ENCODE measurements at regions not wholly inside any gene's neighbourhood (a gene's known extent, or its start where the extent isn't known, plus 50 kb on each side); places are given as distances from the start of the nearest gene placed in this dataset.
A peak's percentile ranks its signal among the peaks of the same experiment; 100 is the strongest.

DNA sequence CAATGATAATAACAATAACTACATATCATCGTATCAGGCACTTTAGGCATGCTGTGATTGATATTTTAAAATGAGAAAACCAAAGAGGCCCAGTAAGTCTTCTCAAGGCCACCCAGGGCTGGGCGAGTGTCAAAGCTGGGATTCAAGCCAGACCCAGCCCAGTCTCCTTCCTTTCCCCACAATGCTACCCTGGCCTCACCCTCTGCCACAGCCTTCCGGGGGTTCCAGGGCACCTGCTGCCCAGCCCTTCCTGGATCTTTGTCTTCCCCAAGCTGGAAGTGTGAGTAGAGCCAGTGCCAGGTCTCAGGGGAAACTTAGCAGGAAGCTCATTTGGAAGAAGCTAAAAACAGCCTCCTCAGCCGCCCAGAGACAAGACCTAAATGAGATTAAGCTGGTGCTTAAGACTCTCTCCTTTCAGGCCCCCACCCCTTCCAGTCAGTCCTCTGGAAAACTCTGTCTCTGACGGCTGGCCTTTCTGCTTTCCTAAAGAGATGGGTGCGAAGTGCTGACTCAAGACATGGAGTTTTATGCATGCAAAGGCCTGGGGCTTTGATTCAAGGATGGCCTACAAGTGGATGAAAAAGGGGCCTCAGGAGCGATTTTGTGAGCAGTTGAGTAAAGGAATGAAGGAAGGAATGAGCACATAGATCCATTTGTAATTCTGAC lies 184.2 kb downstream of the KCNA5 start:
- no peak for DNase-seq
- H3K4me3 Mint-ChIP-seq: no peak overlapping the region
- Histone ChIP-seq H3K4me1 (ENCODE audit: control insufficient read depth in 1 of 2, insufficient read depth in 2 of 2, low read length in 2 of 2) (no peaks in the 10 kb centered on the region), H4K20me1 (ENCODE audit: insufficient read depth, low read length) (no peaks in the 10 kb centered on the region), H3K9ac (ENCODE audit: insufficient read depth, low read length, poor library complexity, severe bottlenecking) (no peak overlapping the region), H3K4me2 (replicated peaks; ENCODE audit: extremely low read depth, low read length, poor library complexity, severe bottlenecking) (no peak overlapping the region), H3K4me3 (replicated peaks in 1 of 3; ENCODE audit: low read depth in 2 of 3, low read length in 3 of 3) (no peak overlapping the region), H3K36me3 (replicated peaks in 1 of 2; ENCODE audit: control insufficient read depth in 1 of 2, insufficient read depth in 2 of 2, low read length in 2 of 2) (no peaks in the 10 kb centered on the region), H3K27ac (ENCODE audit: low read depth in 1 of 2, low read length in 2 of 2) (no peak overlapping the region), H2AFZ (ENCODE audit: insufficient read depth, low read depth, low read length, poor library complexity, severe bottlenecking) (no peak overlapping the region), H3K9me3 (replicated peaks in 1 of 2; ENCODE audit: control insufficient read depth in 1 of 2, insufficient read depth in 1 of 2, low read length in 2 of 2) (peaks cover 0 to 5% of the 10 kb centered on the region in 2 donors), H3K27me3 (ENCODE audit: control insufficient read depth in 2 of 2, insufficient read depth in 2 of 2, low read length in 2 of 2) (no peaks in the 10 kb centered on the region), H3K79me2 (ENCODE audit: insufficient read depth, low read length) (no peaks in the 10 kb centered on the region)
- H3K4me1 Mint-ChIP-seq: no peaks in the 10 kb centered on the region
- peaks cover 4 to 19% (median 9%) of the 10 kb centered on the region in 7 donors for H3K9me3 Mint-ChIP-seq
- H3K27me3 Mint-ChIP-seq (ENCODE audit: low read depth in 3 of 3): peaks cover 0 to 8% (median 3%) of the 10 kb centered on the region in 3 donors
- intact Hi-C loops (cut with micrococcal nuclease): no loop called here
- no peaks in the 10 kb centered on the region for H3K36me3 Mint-ChIP-seq
- TF ChIP-seq, protein P1, sequence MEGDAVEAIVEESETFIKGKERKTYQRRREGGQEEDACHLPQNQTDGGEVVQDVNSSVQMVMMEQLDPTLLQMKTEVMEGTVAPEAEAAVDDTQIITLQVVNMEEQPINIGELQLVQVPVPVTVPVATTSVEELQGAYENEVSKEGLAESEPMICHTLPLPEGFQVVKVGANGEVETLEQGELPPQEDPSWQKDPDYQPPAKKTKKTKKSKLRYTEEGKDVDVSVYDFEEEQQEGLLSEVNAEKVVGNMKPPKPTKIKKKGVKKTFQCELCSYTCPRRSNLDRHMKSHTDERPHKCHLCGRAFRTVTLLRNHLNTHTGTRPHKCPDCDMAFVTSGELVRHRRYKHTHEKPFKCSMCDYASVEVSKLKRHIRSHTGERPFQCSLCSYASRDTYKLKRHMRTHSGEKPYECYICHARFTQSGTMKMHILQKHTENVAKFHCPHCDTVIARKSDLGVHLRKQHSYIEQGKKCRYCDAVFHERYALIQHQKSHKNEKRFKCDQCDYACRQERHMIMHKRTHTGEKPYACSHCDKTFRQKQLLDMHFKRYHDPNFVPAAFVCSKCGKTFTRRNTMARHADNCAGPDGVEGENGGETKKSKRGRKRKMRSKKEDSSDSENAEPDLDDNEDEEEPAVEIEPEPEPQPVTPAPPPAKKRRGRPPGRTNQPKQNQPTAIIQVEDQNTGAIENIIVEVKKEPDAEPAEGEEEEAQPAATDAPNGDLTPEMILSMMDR (IDR thresholded peaks at IDR 0.05): no peak
- no peak overlapping the region for H3K27ac Mint-ChIP-seq
- 93% methylated on average over 3 of the region's 7 CpGs for WGBS (ENCODE audit: insufficient coverage)

DNA sequence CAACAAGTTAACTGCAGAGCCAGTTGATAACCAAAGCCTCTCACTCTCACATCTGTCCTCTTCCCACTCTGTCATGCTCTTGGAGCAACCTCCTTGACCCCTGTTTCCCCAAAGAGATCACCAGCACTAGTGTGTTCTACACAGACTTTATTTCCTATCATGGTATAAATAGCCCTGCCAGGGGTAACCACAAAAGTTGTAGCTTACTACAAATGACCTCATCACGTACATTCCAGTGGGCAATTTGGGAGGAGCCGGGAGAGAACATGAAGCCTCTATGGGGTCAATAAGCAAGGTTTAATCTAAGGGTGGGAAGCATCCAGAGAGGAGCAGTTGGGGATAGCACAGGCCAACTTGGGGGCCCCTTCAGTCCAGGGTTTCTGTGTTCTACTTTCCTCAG lies 186.5 kb downstream of the KCNA5 start:
- Histone ChIP-seq H3K4me3 (replicated peaks in 1 of 3; ENCODE audit: low read depth in 2 of 3, low read length in 3 of 3) (no peak overlapping the region), H3K36me3 (replicated peaks in 1 of 2; ENCODE audit: control insufficient read depth in 1 of 2, insufficient read depth in 2 of 2, low read length in 2 of 2) (no peaks in the 10 kb centered on the region), H2AFZ (ENCODE audit: insufficient read depth, low read depth, low read length, poor library complexity, severe bottlenecking) (no peak overlapping the region), H3K9me3 (replicated peaks in 1 of 2; ENCODE audit: control insufficient read depth in 1 of 2, insufficient read depth in 1 of 2, low read length in 2 of 2) (peaks cover 0 to 5% of the 10 kb centered on the region in 2 donors), H3K9ac (ENCODE audit: insufficient read depth, low read length, poor library complexity, severe bottlenecking) (no peak overlapping the region), H3K4me1 (ENCODE audit: control insufficient read depth in 1 of 2, insufficient read depth in 2 of 2, low read length in 2 of 2) (no peaks in the 10 kb centered on the region), H4K20me1 (ENCODE audit: insufficient read depth, low read length) (no peaks in the 10 kb centered on the region), H3K27me3 (ENCODE audit: control insufficient read depth in 2 of 2, insufficient read depth in 2 of 2, low read length in 2 of 2) (no peaks in the 10 kb centered on the region), H3K27ac (ENCODE audit: low read depth in 1 of 2, low read length in 2 of 2) (no peak overlapping the region), H3K4me2 (replicated peaks; ENCODE audit: extremely low read depth, low read length, poor library complexity, severe bottlenecking) (no peak overlapping the region), H3K79me2 (ENCODE audit: insufficient read depth, low read length) (no peaks in the 10 kb centered on the region)
- no peak for DNase-seq
- no peaks in the 10 kb centered on the region for H3K36me3 Mint-ChIP-seq
- H3K9me3 Mint-ChIP-seq: peaks cover 4 to 19% (median 9%) of the 10 kb centered on the region in 7 donors
- H3K27me3 Mint-ChIP-seq (ENCODE audit: low read depth in 3 of 3): peaks cover 0 to 6% (median 3%) of the 10 kb centered on the region in 3 donors
- TF ChIP-seq, protein P1 (IDR thresholded peaks at IDR 0.05): no peak
- peak overlapping the region in 1 of 7 donors; percentile 65 for H3K27ac Mint-ChIP-seq
- intact Hi-C loops (cut with micrococcal nuclease): no loop called here
- H3K4me1 Mint-ChIP-seq: no peaks in the 10 kb centered on the region
- H3K4me3 Mint-ChIP-seq: no peak overlapping the region
- no CpG with 5 or more reads among the region's 2 CpGs for WGBS (ENCODE audit: insufficient coverage)
